HL-60 (cell line): ENCODE measurements at regions not wholly inside any gene's neighbourhood (a gene's known extent, or its start where the extent isn't known, plus 50 kb on each side); places are given as distances from the start of the nearest gene placed in this dataset.

Experiments
- DNase-seq, 2 experiments: peaks; one replicate each; pipeline ENCODE4 v3.0.0-alpha.2; 2010 to 2020; ENCODE audit warnings: low read depth in 1 of 2, low spot score in 1 of 2
- H3K27ac ChIP-seq: fragments of 250-450 bp; sonication (Bioruptor Pico); replicated peaks from 2 replicates; pipeline ENCODE4 v1.5.1; 2020; ENCODE audit warnings: mild to moderate bottlenecking, moderate library complexity
- H3K27me3 ChIP-seq: fragments of 250-450 bp; sonication (Bioruptor Pico); 2 replicates; pipeline ENCODE4 v1.5.1; 2021; ENCODE audit warnings: mild to moderate bottlenecking, moderate library complexity; ENCODE audit not compliant: insufficient read depth, poor library complexity, severe bottlenecking
- H3K4me3 ChIP-seq: replicated peaks from 2 replicates; pipeline ENCODE4 v1.5.1; 2011; ENCODE audit warnings: mild to moderate bottlenecking, control low read depth, low read length; ENCODE audit not compliant: insufficient read depth
- CTCF ChIP-seq: IDR thresholded peaks from one replicate; pipeline ENCODE4 v1.5.1; 2011; ENCODE audit warnings: low read length, control low read depth, inconsistent platforms; ENCODE audit not compliant: insufficient read depth
- GABPA ChIP-seq: IDR thresholded peaks from 2 replicates; pipeline ENCODE4 v1.6.1; 2012; ENCODE audit warnings: low read depth
- POLR2AphosphoS5 ChIP-seq: IDR thresholded peaks from 2 replicates; pipeline ENCODE4 v1.6.1; 2012; ENCODE audit warnings: low read depth
- REST ChIP-seq: IDR thresholded peaks from 2 replicates; pipeline ENCODE4 v1.6.1; 2012; ENCODE audit warnings: low read depth; ENCODE audit not compliant: insufficient replicate concordance
- SPI1 ChIP-seq: IDR thresholded peaks from 2 replicates; pipeline ENCODE4 v1.6.1; 2012; ENCODE audit warnings: low read depth, mild to moderate bottlenecking, borderline replicate concordance

GRCh38 chr5:131008329-131008728, 156.7 kb downstream of the HINT1 start:
- Histone ChIP-seq H3K27me3 (no peaks in the 10 kb centered on the region), H3K27ac (no peak overlapping the region), H3K4me3 (no peak overlapping the region)
- TF ChIP-seq POLR2AphosphoS5 = no peak
- TF ChIP-seq CTCF = no peak
- TF ChIP-seq REST = no peak
- no peak for TF ChIP-seq GABPA
- no peak for TF ChIP-seq SPI1
- no peak for DNase-seq

- Histone ChIP-seq H3K27me3 (no peaks in the 10 kb centered on the region), H3K4me3 (no peak overlapping the region), H3K27ac (no peak overlapping the region)
- no peak for TF ChIP-seq GABPA
- no peak for TF ChIP-seq REST
- no peak for TF ChIP-seq POLR2AphosphoS5
- TF ChIP-seq CTCF = no peak
- TF ChIP-seq SPI1 = no peak
- DNase-seq = no peak
These were observed 158.9 kb downstream of the HINT1 start for GRCh38 chr5:131005963-131006684.

- TF ChIP-seq CTCF (no peak), POLR2AphosphoS5 (no peak), SPI1 (no peak), GABPA (no peak), REST (no peak)
These were observed 163.5 kb downstream of the HINT1 start for GRCh38 chr5:131001507-131001906.

More at GRCh38 chr5:131001507-131001906, 163.5 kb downstream of the HINT1 start:
- Histone ChIP-seq H3K4me3 (no peak overlapping the region), H3K27me3 (no peaks in the 10 kb centered on the region), H3K27ac (no peak overlapping the region)
- no peak for DNase-seq
